Coronary artery (tissue), 2 donors: ENCODE measurements at regions not wholly inside any gene's neighbourhood (a gene's known extent, or its start where the extent isn't known, plus 50 kb on each side); places are given as distances from the start of the nearest gene placed in this dataset.

Experiments
- DNase-seq: peaks from one replicate; pipeline ENCODE4 v3.0.0-alpha.2; 2017; ENCODE audit warnings: low spot score
- H3K27ac ChIP-seq, 2 donors: fragments of 200-600 bp; sonication (generic); one replicate each; pipeline ENCODE4 v1.5.1; 2016 to 2019
- H3K4me3 ChIP-seq: fragments of 200-600 bp; sonication (generic); 2 replicates; pipeline ENCODE4 v1.5.1; 2016; ENCODE audit warnings: mild to moderate bottlenecking, moderate library complexity
- TF ChIP-seq, protein P1 (sequence below): fragments of 200-600 bp; sonication (generic); IDR thresholded peaks from one replicate; pipeline ENCODE4 v1.5.1; 2019; ENCODE audit warnings: antibody characterized with exemption

DNA sequence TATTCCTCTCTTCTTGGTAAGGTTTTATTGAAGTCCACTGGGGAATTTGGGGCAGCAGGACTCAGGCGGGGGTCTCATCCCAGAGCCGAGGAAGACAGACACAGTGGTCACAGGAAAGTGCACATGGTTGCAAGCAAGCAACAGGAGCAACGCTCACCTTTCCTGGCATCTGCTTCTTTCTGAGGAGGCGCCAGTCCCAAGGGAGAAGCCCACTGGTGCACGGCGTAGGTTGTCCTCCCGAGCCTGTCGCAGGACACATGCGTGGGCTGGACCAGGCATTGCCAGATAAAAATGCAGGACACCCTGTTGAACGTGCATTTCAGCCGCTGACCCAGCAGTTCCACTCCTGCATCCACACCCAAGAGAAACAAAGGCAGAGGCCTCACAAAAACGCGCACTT lies 72.4 kb upstream of the OLFM1 start:
- Histone ChIP-seq H3K27ac (no peak overlapping the region), H3K4me3 (no peak overlapping the region)
- TF ChIP-seq, protein P1, sequence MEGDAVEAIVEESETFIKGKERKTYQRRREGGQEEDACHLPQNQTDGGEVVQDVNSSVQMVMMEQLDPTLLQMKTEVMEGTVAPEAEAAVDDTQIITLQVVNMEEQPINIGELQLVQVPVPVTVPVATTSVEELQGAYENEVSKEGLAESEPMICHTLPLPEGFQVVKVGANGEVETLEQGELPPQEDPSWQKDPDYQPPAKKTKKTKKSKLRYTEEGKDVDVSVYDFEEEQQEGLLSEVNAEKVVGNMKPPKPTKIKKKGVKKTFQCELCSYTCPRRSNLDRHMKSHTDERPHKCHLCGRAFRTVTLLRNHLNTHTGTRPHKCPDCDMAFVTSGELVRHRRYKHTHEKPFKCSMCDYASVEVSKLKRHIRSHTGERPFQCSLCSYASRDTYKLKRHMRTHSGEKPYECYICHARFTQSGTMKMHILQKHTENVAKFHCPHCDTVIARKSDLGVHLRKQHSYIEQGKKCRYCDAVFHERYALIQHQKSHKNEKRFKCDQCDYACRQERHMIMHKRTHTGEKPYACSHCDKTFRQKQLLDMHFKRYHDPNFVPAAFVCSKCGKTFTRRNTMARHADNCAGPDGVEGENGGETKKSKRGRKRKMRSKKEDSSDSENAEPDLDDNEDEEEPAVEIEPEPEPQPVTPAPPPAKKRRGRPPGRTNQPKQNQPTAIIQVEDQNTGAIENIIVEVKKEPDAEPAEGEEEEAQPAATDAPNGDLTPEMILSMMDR, result no peak
- no peak for DNase-seq

DNA sequence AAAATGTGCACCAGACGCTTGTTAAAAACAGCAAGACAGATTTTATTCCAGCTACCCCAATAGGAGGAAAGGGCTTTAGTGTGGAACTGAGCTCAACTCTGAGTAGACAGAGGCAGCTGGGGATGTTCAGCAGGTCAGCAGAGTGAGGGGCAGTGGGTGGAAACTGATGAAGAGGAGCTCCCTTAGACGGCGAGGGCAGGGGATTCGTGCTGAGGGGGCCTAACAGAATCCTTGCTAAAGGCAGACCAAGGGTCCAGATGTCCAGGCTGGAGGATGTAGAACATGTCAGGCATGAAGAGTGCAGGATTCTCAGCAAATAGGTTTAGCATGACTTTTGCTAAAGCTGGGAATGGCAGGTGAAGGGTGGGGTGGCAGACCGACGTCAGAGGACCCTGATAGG lies 71.9 kb upstream of the OLFM1 start:
- Histone ChIP-seq H3K4me3 (no peak overlapping the region), H3K27ac (no peak overlapping the region)
- no peak for DNase-seq
- TF ChIP-seq, protein P1, result no peak

DNA sequence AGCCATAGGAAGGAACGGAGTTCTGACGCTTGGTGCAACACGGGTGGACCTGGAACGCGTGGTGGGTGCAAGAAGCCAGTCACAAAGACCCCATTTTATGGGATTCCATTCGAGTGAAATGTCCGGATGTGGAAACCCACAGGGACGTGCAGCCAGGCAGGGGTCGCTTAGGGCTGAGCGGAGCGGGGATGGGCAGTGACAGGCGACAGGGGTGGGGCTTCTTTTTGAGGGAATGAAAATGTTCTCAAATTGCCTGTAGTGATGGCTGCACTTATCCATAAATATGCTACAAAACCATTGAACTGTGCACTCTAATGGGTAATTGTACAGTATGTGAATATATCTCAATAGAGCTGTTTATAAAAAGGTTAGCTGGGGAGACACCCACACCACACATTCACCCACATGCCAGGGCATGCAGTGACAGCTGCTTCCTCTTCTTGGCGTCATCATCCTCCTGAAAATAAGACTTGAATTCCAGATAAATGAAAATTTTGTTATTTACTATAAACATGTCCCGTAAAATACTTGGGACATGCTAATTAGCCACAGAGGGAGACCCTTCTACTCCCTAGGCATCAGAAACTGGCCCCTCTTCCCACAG lies 71.3 kb upstream of the OLFM1 start:
- H3K27ac ChIP-seq, result no peak overlapping the region
- DNase-seq, result no peak
- no peak overlapping the region for H3K4me3 ChIP-seq
- TF ChIP-seq, protein P1, result no peak

DNA sequence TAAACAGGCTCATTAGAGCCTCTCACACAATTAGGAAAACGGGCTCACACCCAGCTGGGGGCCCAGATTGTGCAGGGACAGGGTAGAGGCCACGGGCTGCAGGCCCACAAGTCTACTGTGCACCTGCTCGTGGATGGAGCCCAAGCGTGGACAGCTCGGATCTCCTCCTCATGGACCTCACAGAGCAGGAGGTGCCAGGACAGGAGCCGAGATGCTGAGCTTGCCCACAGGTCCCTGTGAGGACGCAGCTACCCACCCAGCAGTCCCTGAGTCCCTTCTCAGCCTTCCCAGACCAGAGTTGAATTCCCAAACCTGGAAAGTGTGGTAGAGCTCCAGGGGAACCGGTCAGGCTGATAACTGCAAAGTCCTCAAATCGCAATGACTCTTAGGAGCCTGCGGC lies 70.6 kb upstream of the OLFM1 start:
- Histone ChIP-seq H3K27ac (no peak overlapping the region), H3K4me3 (no peak overlapping the region)
- DNase-seq, result no peak
- TF ChIP-seq, protein P1, result no peak

DNA sequence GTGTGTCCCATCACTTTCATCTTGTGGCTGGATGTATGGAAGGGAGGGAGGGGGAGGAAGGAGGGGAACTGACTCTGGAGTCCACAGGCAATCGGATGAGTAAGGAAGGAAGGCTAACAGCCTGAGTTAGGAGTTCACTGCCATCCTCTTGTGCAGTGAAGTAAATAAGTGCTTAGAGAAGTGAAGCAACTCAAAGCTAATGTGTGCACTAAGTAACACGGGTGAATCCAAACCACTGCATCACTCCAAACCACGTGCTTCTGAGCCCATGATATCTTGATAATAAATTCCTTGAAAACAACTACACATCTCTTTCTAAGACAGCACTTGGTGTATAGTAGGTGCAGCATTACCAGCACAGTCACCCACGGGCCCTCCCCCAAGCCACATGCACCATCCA lies 69.6 kb upstream of the OLFM1 start:
- DNase-seq, result no peak
- TF ChIP-seq, protein P1, result no peak
- no peak overlapping the region for H3K4me3 ChIP-seq
- no peak overlapping the region for H3K27ac ChIP-seq

DNA sequence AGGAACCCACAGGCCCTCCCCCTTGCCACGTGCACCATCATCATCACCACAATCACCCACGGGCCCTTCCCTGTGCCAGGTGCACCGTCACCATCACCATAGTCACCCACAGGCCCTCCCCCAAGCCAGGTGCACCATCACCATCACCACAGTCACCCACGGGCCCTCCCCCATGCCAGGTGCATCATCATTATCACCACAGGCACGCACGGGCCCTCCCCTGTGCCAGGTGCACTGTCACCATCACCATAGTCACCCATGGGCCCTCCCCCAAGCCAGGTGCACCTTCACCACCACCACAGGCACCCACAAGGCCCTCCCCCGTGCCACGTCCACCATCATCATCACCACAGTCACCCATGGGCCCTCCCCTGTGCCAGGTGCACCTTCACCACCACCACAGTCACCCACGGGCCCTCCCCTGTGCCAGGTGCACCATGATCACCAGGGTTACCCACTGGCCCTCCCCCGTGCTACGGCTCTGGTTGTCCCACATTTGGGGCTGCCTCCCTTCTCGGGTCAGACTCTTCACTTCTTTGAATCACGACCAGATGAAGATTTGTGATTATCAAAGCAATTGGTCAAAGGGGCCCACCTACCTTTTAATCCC lies 69.1 kb upstream of the OLFM1 start:
- H3K4me3 ChIP-seq, result no peak overlapping the region
- no peak overlapping the region for H3K27ac ChIP-seq
- DNase-seq, result no peak
- TF ChIP-seq, protein P1, result no peak

DNA sequence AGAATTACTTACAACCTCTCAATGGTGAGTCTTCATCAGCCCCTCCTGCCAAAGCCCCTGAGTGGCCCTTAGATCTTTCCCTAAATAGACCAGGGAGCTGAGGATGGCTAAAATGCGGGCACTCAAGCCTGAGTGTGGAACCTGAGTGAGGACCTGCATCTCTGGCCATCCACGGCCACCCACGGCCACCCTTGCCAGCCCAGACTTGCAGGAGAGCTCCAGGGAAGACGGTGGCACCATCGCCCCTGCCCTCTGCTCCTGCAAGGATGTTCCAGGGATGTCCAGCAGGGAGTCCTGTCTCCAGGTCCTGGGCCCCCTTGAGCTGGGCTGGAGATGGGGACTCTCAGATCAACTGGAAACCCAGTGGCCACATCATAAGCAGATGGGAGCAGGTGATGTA lies 68.2 kb upstream of the OLFM1 start:
- DNase-seq, result no peak
- no peak overlapping the region for H3K4me3 ChIP-seq
- TF ChIP-seq, protein P1, result no peak
- no peak overlapping the region for H3K27ac ChIP-seq
